Psoas muscle (tissue), 7 donors: ENCODE measurements at regions not wholly inside any gene's neighbourhood (a gene's known extent, or its start where the extent isn't known, plus 50 kb on each side); places are given as distances from the start of the nearest gene placed in this dataset.

ENCODE experiments used
- ATAC-seq, 4 donors: fragments of 200-7000 bp; cut with Tn5 transposase; one replicate each; pipeline ENCODE4 v1.9.1; 2020; ENCODE audit warnings: moderate library complexity in 3 of 4, mild to moderate bottlenecking in 2 of 4
- DNase-seq, 2 donors: peaks; one replicate each; pipeline ENCODE4 v3.0.0-alpha.2; 2020
- H3K27ac ChIP-seq: fragments of 200-600 bp; one replicate; pipeline ENCODE4 v1.8.0; 2022
- H3K27me3 ChIP-seq, 3 donors: fragments of 200-600 bp in 1 of 3; one replicate each; pipeline versions ENCODE4 v1.6.1 to v1.8.0; 2013 to 2022; ENCODE audit warnings: low read length in 2 of 3, mild to moderate bottlenecking in 2 of 3, moderate library complexity in 1 of 3; ENCODE audit not compliant: insufficient read depth in 3 of 3
- H3K36me3 ChIP-seq, 2 donors: fragments of 200-600 bp in 1 of 2; one replicate each; pipeline versions ENCODE4 v1.6.1 to v1.8.0; 2013 to 2022; ENCODE audit warnings: low read depth in 1 of 2, mild to moderate bottlenecking in 1 of 2, moderate library complexity in 1 of 2; ENCODE audit not compliant: insufficient read depth in 1 of 2
- H3K4me1 ChIP-seq: fragments of 200-600 bp; one replicate; pipeline ENCODE4 v1.8.0; 2022
- H3K4me3 ChIP-seq: fragments of 200-600 bp; one replicate; pipeline ENCODE4 v1.8.0; 2022; ENCODE audit warnings: mild to moderate bottlenecking
- H3K9me3 ChIP-seq: fragments of 200-600 bp; one replicate; pipeline ENCODE4 v1.8.0; 2022
- WGBS, 3 donors: extraction: QIAGEN DNeasy Blood & Tissue Kit; methylation state at CpG; one replicate each; pipeline versions ENCODE4 v1.1.6 to v1.1.7; 2013; 5-methylcytosine and 5-hydroxymethylcytosine counted together
- intact Hi-C, 2 donors: fragments of 100-400 bp; cut with DNase I; formaldehyde crosslinking; loops; one replicate each; pipeline versions ENCODE4 v1.11.0 to v1.14.2; 2022
- TF ChIP-seq, protein P1 (sequence below): fragments of 200-600 bp; IDR thresholded peaks from one replicate; pipeline ENCODE4 v1.8.0; 2022; ENCODE audit warnings: antibody characterized with exemption
- donor health status: healthy with polysubstance abuse.
- donor health status: DM: no; HTN: no; CAD: no; lungs with moderate emphysema.
- donor health status: Bipolar disorder and iron deficiency.
- donor health status: healthy.
- donor health status: DM: yes; HTN: yes; CAD: no.
- donor health status: DM: no; HTN: no; CAD: no.
- donor health status: DM: yes; HTN: yes; CAD: no.

GRCh38 chr14:38723959-38724358 lies 379.1 kb downstream of the SEC23A start:
- ATAC-seq = no peak
- Histone ChIP-seq H3K27ac (no peak overlapping the region), H3K36me3 (no peaks in the 10 kb centered on the region), H3K27me3 (no peaks in the 10 kb centered on the region), H3K9me3 (no peaks in the 10 kb centered on the region), H3K4me3 (no peak overlapping the region), H3K4me1 (no peaks in the 10 kb centered on the region)
- 22 to 30% (median 23%) methylated on average over 5 of the region's 5 CpGs for WGBS, 3 donors
- TF ChIP-seq, protein P1, sequence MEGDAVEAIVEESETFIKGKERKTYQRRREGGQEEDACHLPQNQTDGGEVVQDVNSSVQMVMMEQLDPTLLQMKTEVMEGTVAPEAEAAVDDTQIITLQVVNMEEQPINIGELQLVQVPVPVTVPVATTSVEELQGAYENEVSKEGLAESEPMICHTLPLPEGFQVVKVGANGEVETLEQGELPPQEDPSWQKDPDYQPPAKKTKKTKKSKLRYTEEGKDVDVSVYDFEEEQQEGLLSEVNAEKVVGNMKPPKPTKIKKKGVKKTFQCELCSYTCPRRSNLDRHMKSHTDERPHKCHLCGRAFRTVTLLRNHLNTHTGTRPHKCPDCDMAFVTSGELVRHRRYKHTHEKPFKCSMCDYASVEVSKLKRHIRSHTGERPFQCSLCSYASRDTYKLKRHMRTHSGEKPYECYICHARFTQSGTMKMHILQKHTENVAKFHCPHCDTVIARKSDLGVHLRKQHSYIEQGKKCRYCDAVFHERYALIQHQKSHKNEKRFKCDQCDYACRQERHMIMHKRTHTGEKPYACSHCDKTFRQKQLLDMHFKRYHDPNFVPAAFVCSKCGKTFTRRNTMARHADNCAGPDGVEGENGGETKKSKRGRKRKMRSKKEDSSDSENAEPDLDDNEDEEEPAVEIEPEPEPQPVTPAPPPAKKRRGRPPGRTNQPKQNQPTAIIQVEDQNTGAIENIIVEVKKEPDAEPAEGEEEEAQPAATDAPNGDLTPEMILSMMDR = no peak
- intact Hi-C loops = loop anchor here in 1 of 2 donors (5.0 kb wide), 2 partner anchors 143 to 293 kb away; no protein-coding TSS in a partner anchor
- no peak for DNase-seq

DNA sequence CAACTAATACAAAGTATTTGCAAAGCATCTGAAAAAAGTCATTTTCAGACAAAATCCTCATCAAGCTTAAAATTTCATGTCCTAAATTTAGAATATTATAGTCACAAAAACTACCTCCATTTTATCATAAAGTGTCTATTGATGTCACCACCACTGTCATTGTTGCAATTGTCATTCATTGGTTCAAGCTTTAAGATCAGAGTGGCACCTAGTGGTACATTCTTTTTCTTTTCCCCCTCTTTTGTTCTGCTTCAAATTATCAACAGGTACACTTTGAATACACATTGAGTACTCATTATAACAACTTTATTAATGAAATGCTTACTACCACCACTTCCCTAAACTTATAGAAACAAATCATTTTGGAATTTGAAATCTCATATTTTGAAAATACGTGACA lies 379.8 kb downstream of the SEC23A start:
- Histone ChIP-seq H3K9me3 (no peaks in the 10 kb centered on the region), H3K4me1 (no peaks in the 10 kb centered on the region), H3K36me3 (no peaks in the 10 kb centered on the region), H3K27me3 (no peaks in the 10 kb centered on the region), H3K4me3 (no peak overlapping the region), H3K27ac (no peak overlapping the region)
- intact Hi-C loops = loop anchor here in 1 of 2 donors (5.0 kb wide), 2 partner anchors 144 to 294 kb away; no protein-coding TSS in a partner anchor
- DNase-seq (no peak), ATAC-seq (no peak)
- TF ChIP-seq, protein P1 = no peak
- 93 to 98% (median 98%) methylated on average over 1 of the region's 1 CpG for WGBS, 3 donors

- no peak overlapping the region for H3K27ac ChIP-seq
- H3K4me1 ChIP-seq = peaks cover 5% of the 10 kb centered on the region
- DNase-seq (peak; percentile 43 to 52), ATAC-seq (peak; percentile 59 to 77 (median 64))
- intact Hi-C loops = loop anchor here in 1 of 2 donors (5.0 kb wide), 2 partner anchors 145 to 295 kb away; no protein-coding TSS in a partner anchor
- 58 to 61% (median 58%) methylated on average over 4 of the region's 4 CpGs for WGBS, 3 donors
- no peaks in the 10 kb centered on the region for H3K36me3 ChIP-seq
- TF ChIP-seq, protein P1 = peak; percentile 75
- H3K27me3 ChIP-seq = no peaks in the 10 kb centered on the region
- no peaks in the 10 kb centered on the region for H3K9me3 ChIP-seq
- no peak overlapping the region for H3K4me3 ChIP-seq
These were observed 381.1 kb downstream of the SEC23A start for GRCh38 chr14:38721822-38722431.

- H3K4me1 ChIP-seq = peaks cover 7% of the 10 kb centered on the region
- DNase-seq (no peak), ATAC-seq (no peak)
- 57 to 63% (median 57%) methylated on average over 2 of the region's 2 CpGs for WGBS, 3 donors
- H3K36me3 ChIP-seq = no peaks in the 10 kb centered on the region
- H3K4me3 ChIP-seq = no peak overlapping the region
- intact Hi-C loops = no loop called here
- H3K27ac ChIP-seq = no peak overlapping the region
- TF ChIP-seq, protein P1 = no peak
- H3K27me3 ChIP-seq = no peaks in the 10 kb centered on the region
- H3K9me3 ChIP-seq = no peaks in the 10 kb centered on the region
These were observed 384.5 kb downstream of the SEC23A start for GRCh38 chr14:38718519-38718918.

GRCh38 chr14:38716926-38717325 lies 386.1 kb downstream of the SEC23A start:
- Histone ChIP-seq H3K4me3 (no peak overlapping the region), H3K9me3 (no peaks in the 10 kb centered on the region), H3K27me3 (no peaks in the 10 kb centered on the region), H3K36me3 (no peaks in the 10 kb centered on the region), H3K4me1 (peaks cover 7% of the 10 kb centered on the region), H3K27ac (peak overlapping the region; percentile 30)
- 20 to 28% (median 25%) methylated on average over 3 of the region's 3 CpGs for WGBS, 3 donors
- intact Hi-C loops = no loop called here
- DNase-seq = no peak
- ATAC-seq = peak in 3 of 4 donors; percentile 44 to 77 (median 74)
- TF ChIP-seq, protein P1 = no peak
